HUES48 (cell line): ENCODE measurements at regions not wholly inside any gene's neighbourhood (a gene's known extent, or its start where the extent isn't known, plus 50 kb on each side); places are given as distances from the start of the nearest gene placed in this dataset.
A peak's percentile ranks its signal among the peaks of the same experiment; 100 is the strongest.

Experiments used
- H3K27ac ChIP-seq: one replicate; pipeline ENCODE4 v1.7.0; 2013; ENCODE audit warnings: low read depth, low read length, inconsistent platforms
- H3K27me3 ChIP-seq: 2 replicates; pipeline ENCODE4 v1.6.1; 2013; ENCODE audit warnings: mild to moderate bottlenecking, low read length; ENCODE audit not compliant: control insufficient read depth, insufficient read depth
- H3K36me3 ChIP-seq: 2 replicates; pipeline ENCODE4 v1.6.1; 2013; ENCODE audit warnings: low read length; ENCODE audit not compliant: control insufficient read depth, insufficient read depth
- H3K4me1 ChIP-seq: 2 replicates; pipeline ENCODE4 v1.6.1; 2013; ENCODE audit warnings: mild to moderate bottlenecking, low read length; ENCODE audit not compliant: control insufficient read depth, insufficient read depth
- H3K4me3 ChIP-seq: 2 replicates; pipeline ENCODE4 v1.5.1; 2013; ENCODE audit warnings: mild to moderate bottlenecking, low read depth, low read length
- H3K9ac ChIP-seq: 2 replicates; pipeline ENCODE4 v1.6.1; 2013; ENCODE audit warnings: mild to moderate bottlenecking, low read depth, low read length, moderate library complexity
- H3K9me3 ChIP-seq: 2 replicates; pipeline ENCODE4 v1.6.1; 2013; ENCODE audit warnings: low read length; ENCODE audit not compliant: control insufficient read depth, insufficient read depth

- no peaks in the 10 kb centered on the region for H3K9me3 ChIP-seq
- no peak overlapping the region for H3K9ac ChIP-seq
- no peaks in the 10 kb centered on the region for H3K4me1 ChIP-seq
- H3K4me3 ChIP-seq, result no peak overlapping the region
- no peaks in the 10 kb centered on the region for H3K27me3 ChIP-seq
- no peak overlapping the region for H3K27ac ChIP-seq
- H3K36me3 ChIP-seq, result no peaks in the 10 kb centered on the region
Observed at GRCh38 chr4:71841336-71841735, 57.5 kb upstream of the GC start.

- Histone ChIP-seq H3K4me1 (no peaks in the 10 kb centered on the region), H3K9ac (no peak overlapping the region), H3K9me3 (no peaks in the 10 kb centered on the region), H3K36me3 (no peaks in the 10 kb centered on the region), H3K4me3 (no peak overlapping the region), H3K27me3 (no peaks in the 10 kb centered on the region), H3K27ac (no peak overlapping the region)
Observed at GRCh38 chr4:71847300-71847699, 63.4 kb upstream of the GC start.

- Histone ChIP-seq H3K36me3 (no peaks in the 10 kb centered on the region), H3K27me3 (no peaks in the 10 kb centered on the region), H3K4me1 (peaks cover 20% of the 10 kb centered on the region), H3K4me3 (no peak overlapping the region), H3K27ac (no peak overlapping the region), H3K9me3 (peaks cover 27% of the 10 kb centered on the region), H3K9ac (no peak overlapping the region)
Observed at GRCh38 chr4:71855944-71856343, 72.1 kb upstream of the GC start.

GRCh38 chr4:71857713-71858451 lies 74.0 kb upstream of the GC start:
- peaks cover 45% of the 10 kb centered on the region for H3K9me3 ChIP-seq
- no peaks in the 10 kb centered on the region for H3K27me3 ChIP-seq
- peak overlapping the region; percentile 42 for H3K4me3 ChIP-seq
- no peaks in the 10 kb centered on the region for H3K36me3 ChIP-seq
- H3K4me1 ChIP-seq, result peaks cover 20% of the 10 kb centered on the region
- peak overlapping the region; percentile 83 for H3K27ac ChIP-seq
- H3K9ac ChIP-seq, result peak overlapping the region; percentile 31; the same call in 1 of the 2 replicates

GRCh38 chr4:71860643-71861042 lies 76.8 kb upstream of the GC start:
- no peak overlapping the region; the same call in 1 of the 2 replicates for H3K4me3 ChIP-seq
- H3K9me3 ChIP-seq, result peaks cover 70% of the 10 kb centered on the region
- H3K4me1 ChIP-seq, result peaks cover 20% of the 10 kb centered on the region
- H3K27ac ChIP-seq, result no peak overlapping the region
- no peaks in the 10 kb centered on the region for H3K27me3 ChIP-seq
- H3K9ac ChIP-seq, result no peak overlapping the region
- H3K36me3 ChIP-seq, result no peaks in the 10 kb centered on the region

DNA sequence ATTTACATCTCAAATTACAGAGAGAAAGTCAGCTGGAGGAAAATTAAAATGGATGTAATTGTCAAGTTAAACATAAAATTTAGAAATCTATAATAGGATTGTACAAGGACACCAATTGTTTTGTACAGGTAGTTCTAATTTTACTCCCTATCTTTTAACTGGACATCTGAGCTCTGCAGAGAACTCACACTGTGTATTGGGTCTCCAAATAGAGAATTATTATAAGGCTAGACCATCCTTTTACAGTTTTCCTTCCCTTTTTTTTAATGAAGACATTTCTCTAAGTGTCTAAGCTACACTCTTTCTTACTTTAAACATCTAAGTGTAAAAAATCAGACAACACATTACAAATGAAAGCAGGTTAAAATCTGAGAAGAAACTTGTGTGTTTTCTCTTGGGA lies 78.4 kb upstream of the GC start:
- H3K4me1 ChIP-seq, result peaks cover 10% of the 10 kb centered on the region
- no peaks in the 10 kb centered on the region for H3K27me3 ChIP-seq
- H3K36me3 ChIP-seq, result no peaks in the 10 kb centered on the region
- no peak overlapping the region for H3K9ac ChIP-seq
- peaks cover 86% of the 10 kb centered on the region for H3K9me3 ChIP-seq
- H3K27ac ChIP-seq, result no peak overlapping the region
- H3K4me3 ChIP-seq, result no peak overlapping the region

- peaks cover 2% of the 10 kb centered on the region; the same call in 1 of the 2 replicates for H3K4me1 ChIP-seq
- H3K9me3 ChIP-seq, result peaks cover 88% of the 10 kb centered on the region
Observed at GRCh38 chr4:71863457-71863856, 79.6 kb upstream of the GC start.

GRCh38 chr4:71864380-71864779 lies 80.5 kb upstream of the GC start:
- peaks cover 80% of the 10 kb centered on the region for H3K9me3 ChIP-seq

More at GRCh38 chr4:71863457-71863856, 79.6 kb upstream of the GC start:
- no peak overlapping the region for H3K27ac ChIP-seq
- no peak overlapping the region for H3K9ac ChIP-seq
- H3K27me3 ChIP-seq, result no peaks in the 10 kb centered on the region
- no peaks in the 10 kb centered on the region for H3K36me3 ChIP-seq
- H3K4me3 ChIP-seq, result no peak overlapping the region

DNA sequence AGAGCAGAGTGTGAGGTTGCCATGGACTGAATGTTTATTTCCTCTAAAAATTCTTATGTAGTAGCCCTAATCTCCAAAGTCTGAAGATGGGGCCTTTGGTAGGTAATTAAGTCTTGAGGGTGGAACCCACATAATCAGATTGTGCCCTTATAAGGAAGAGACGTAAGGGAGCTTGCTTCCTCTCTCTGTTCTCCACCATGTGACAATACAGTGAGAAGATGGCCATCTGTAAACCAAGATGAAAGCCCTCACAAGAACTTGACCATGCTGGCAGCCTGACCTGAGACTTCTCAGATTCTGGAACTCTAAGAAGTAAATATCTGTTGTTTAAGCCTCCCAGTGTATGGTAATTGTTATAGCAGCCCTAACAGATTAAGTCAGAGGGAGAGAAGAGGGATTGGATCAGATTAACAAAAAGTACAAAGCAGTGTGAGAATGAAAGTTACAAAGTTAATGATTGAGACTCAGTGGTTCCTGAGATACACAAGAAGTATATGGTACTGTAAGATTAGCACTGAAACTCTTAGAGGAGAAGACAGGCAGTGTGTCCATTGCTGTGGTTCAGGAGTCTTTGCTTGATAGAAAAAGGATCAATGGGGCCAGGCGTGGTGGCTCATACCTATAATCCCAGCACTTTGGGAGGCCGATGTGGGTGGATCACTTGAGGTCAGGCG lies 82.5 kb upstream of the GC start:
- H3K9me3 ChIP-seq, result peaks cover 67% of the 10 kb centered on the region
- H3K4me1 ChIP-seq, result no peaks in the 10 kb centered on the region
- no peak overlapping the region for H3K9ac ChIP-seq
- H3K36me3 ChIP-seq, result no peaks in the 10 kb centered on the region
- no peak overlapping the region for H3K27ac ChIP-seq
- no peak overlapping the region for H3K4me3 ChIP-seq
- no peaks in the 10 kb centered on the region for H3K27me3 ChIP-seq

More at GRCh38 chr4:71864380-71864779, 80.5 kb upstream of the GC start:
- Histone ChIP-seq H3K9ac (no peak overlapping the region), H3K36me3 (no peaks in the 10 kb centered on the region), H3K4me1 (no peaks in the 10 kb centered on the region), H3K27ac (no peak overlapping the region), H3K4me3 (no peak overlapping the region), H3K27me3 (no peaks in the 10 kb centered on the region)

- Histone ChIP-seq H3K4me3 (no peak overlapping the region), H3K4me1 (no peaks in the 10 kb centered on the region), H3K9me3 (peaks cover 55% of the 10 kb centered on the region), H3K36me3 (no peaks in the 10 kb centered on the region), H3K27me3 (no peaks in the 10 kb centered on the region), H3K9ac (no peak overlapping the region), H3K27ac (no peak overlapping the region)
Observed at GRCh38 chr4:71867598-71867997, 83.7 kb upstream of the GC start.

DNA sequence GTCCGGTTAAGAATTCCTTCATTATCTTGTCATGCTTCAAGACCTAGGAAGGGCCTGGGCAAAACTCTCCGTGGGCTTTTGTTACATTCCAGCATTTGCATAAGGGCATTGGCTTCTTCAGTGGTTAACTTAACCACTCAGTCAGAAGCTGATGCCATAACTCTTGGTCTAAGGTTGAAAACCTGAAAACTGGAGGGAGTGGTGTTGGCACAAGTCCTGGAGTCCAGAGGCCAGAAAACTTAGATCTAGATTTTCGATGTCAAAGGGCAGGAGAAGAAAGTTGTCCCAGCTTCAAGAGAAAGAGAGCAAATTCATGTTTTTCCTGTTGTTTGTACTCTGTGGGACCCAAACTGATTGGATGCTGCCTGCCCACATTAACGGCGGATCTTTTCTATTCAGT lies 86.6 kb upstream of the GC start:
- no peaks in the 10 kb centered on the region for H3K4me1 ChIP-seq
- no peaks in the 10 kb centered on the region for H3K27me3 ChIP-seq
- H3K36me3 ChIP-seq, result no peaks in the 10 kb centered on the region
- H3K27ac ChIP-seq, result no peak overlapping the region
- peaks cover 29% of the 10 kb centered on the region for H3K9me3 ChIP-seq
- H3K4me3 ChIP-seq, result no peak overlapping the region
- H3K9ac ChIP-seq, result no peak overlapping the region
